ENCODE measurements at regions not wholly inside any gene's neighbourhood (a gene's known extent, or its start where the extent isn't known, plus 50 kb on each side); places are given as distances from the start of the nearest gene placed in this dataset.
"Not testable (repeated sequence)": the region's sequence is repeated elsewhere in the genome, so short reads cannot be mapped to it uniquely, and the experiment has no call there.

- H3K4me1 ChIP-seq (ENCODE audit: control insufficient read depth, insufficient read depth, low read length); H3K36me3 ChIP-seq (ENCODE audit: control insufficient read depth in 2 of 2, insufficient read depth in 1 of 2, low read length in 2 of 2); H3K9me3 ChIP-seq (ENCODE audit: control insufficient read depth, insufficient read depth, low read depth, low read length); H3K4me3 ChIP-seq (ENCODE audit: low read depth, low read length); POLR2A ChIA-PET; CTCF ChIA-PET; H3K27ac ChIP-seq (ENCODE audit: extremely low read depth, low read depth, low read length): not testable (repeated sequence)
- TF ChIP-seq GLIS1 (tag by site-specific recombination; IDR thresholded peaks at IDR 0.05), result peak; percentile 59
- 0 out of 2 replicates have a peak, but pooled peaks have one; percentile 14 for TF ChIP-seq ZNF398 (tag by site-specific recombination; IDR thresholded peaks at IDR 0.05)
Observed at GRCh38 chr4:169919194-169920124, 106.7 kb downstream of the MFAP3L start.

- Histone ChIP-seq H3K4me1 (ENCODE audit: control insufficient read depth, insufficient read depth, low read length) (no peaks in the 10 kb centered on the region), H3K27ac (ENCODE audit: extremely low read depth, low read depth, low read length) (no peak overlapping the region), H3K9me3 (ENCODE audit: control insufficient read depth, insufficient read depth, low read depth, low read length) (no peaks in the 10 kb centered on the region), H3K4me3 (ENCODE audit: low read depth, low read length) (no peak overlapping the region), H3K36me3 (ENCODE audit: control insufficient read depth in 2 of 2, insufficient read depth in 1 of 2, low read length in 2 of 2) (no peaks in the 10 kb centered on the region)
- no peak for TF ChIP-seq HOXC10 (CRISPR knock-in tag; IDR thresholded peaks at IDR 0.05)
- no peak for TF ChIP-seq ZNF146 (tag by site-specific recombination; IDR thresholded peaks at IDR 0.05)
- no peak for TF ChIP-seq ZIC2 (tag by site-specific recombination; IDR thresholded peaks at IDR 0.05)
- no peak for TF ChIP-seq ZNF555 (tag by site-specific recombination; conservative IDR thresholded peaks at IDR 0.05)
- no peak for TF ChIP-seq ZNF148 (tag by site-specific recombination; IDR thresholded peaks at IDR 0.05; ENCODE audit: borderline replicate concordance)
- TF ChIP-seq ZNF449 (tag by site-specific recombination; IDR thresholded peaks at IDR 0.05), result no peak
- TF ChIP-seq ZNF792 (tag by site-specific recombination; IDR thresholded peaks at IDR 0.05), result no peak
- TF ChIP-seq ZBTB21 (tag by site-specific recombination; IDR thresholded peaks at IDR 0.05), result no peak
- TF ChIP-seq ZNF18 (tag by site-specific recombination; IDR thresholded peaks at IDR 0.05), result no peak
- TF ChIP-seq PATZ1 (tag by site-specific recombination; IDR thresholded peaks at IDR 0.05), result no peak
- TF ChIP-seq ZNF791 (tag by site-specific recombination; IDR thresholded peaks at IDR 0.05), result no peak
- TF ChIP-seq ZNF280C (tag by site-specific recombination; IDR thresholded peaks at IDR 0.05), result no peak
- no peak for TF ChIP-seq ZNF121 (tag by site-specific recombination; IDR thresholded peaks at IDR 0.05)
- no peak for TF ChIP-seq ZBTB26 (tag by site-specific recombination; optimal IDR thresholded peaks at IDR 0.05)
- no peak for TF ChIP-seq ZNF248 (tag by site-specific recombination; IDR thresholded peaks at IDR 0.05)
- CTCF ChIA-PET, result no interaction called here
- POLR2A ChIA-PET, result no interaction called here
Observed at GRCh38 chr4:169915545-169915944, 110.7 kb downstream of the MFAP3L start.
